NOMO-1 treated with DMSO at 0.1 percent for 48 hours (cell line): ENCODE measurements at regions not wholly inside any gene's neighbourhood (a gene's known extent, or its start where the extent isn't known, plus 50 kb on each side); places are given as distances from the start of the nearest gene placed in this dataset.

Experiments used
- DNase-seq: peaks from one replicate; lab custom pipeline; 2025; ENCODE audit not compliant: unreplicated experiment; lab: John Stamatoyannopoulos, UW

- no peak for DNase-seq
These were observed 156.9 kb downstream of the USP12 start for GRCh38 chr13:27014406-27015359.

- DNase-seq, result peak; percentile 51
These were observed 159.0 kb downstream of the USP12 start for GRCh38 chr13:27012482-27013197.

- DNase-seq, result no peak
These were observed 159.9 kb downstream of the USP12 start for GRCh38 chr13:27011661-27012060.

- no peak for DNase-seq
These were observed 162.9 kb downstream of the USP12 start for GRCh38 chr13:27008733-27009132.

- DNase-seq, result no peak
These were observed 164.4 kb downstream of the USP12 start for GRCh38 chr13:27007166-27007565.

GRCh38 chr13:27006519-27007161 lies 165.0 kb downstream of the USP12 start:
- no peak for DNase-seq

- DNase-seq, result no peak
These were observed 165.6 kb downstream of the USP12 start for GRCh38 chr13:27005976-27006518.

GRCh38 chr13:27005556-27005955 lies 166.1 kb downstream of the USP12 start:
- DNase-seq, result no peak

- DNase-seq, result no peak
These were observed 166.7 kb downstream of the USP12 start for GRCh38 chr13:27004866-27005265.

- DNase-seq, result no peak
These were observed 167.3 kb downstream of the USP12 start for GRCh38 chr13:27004326-27004725.

- no peak for DNase-seq
These were observed 169.9 kb downstream of the USP12 start for GRCh38 chr13:27001705-27002104.

- no peak for DNase-seq
These were observed 170.9 kb downstream of the USP12 start for GRCh38 chr13:27000686-27001085.

- no peak for DNase-seq
These were observed 172.1 kb downstream of the USP12 start for GRCh38 chr13:26999499-26999898.

- DNase-seq, result no peak
These were observed 173.3 kb downstream of the USP12 start for GRCh38 chr13:26998292-26998691.

GRCh38 chr13:26996965-26997752 lies 174.5 kb downstream of the USP12 start:
- DNase-seq, result peak; percentile 26

GRCh38 chr13:26995159-26995558 lies 176.5 kb downstream of the USP12 start:
- no peak for DNase-seq

- DNase-seq, result no peak
These were observed 177.8 kb downstream of the USP12 start for GRCh38 chr13:26993780-26994179.

- no peak for DNase-seq
These were observed 178.5 kb downstream of the USP12 start for GRCh38 chr13:26992951-26993719.

GRCh38 chr13:26991508-26992181 lies 180.0 kb downstream of the USP12 start:
- DNase-seq, result no peak
